Tibial nerve (tissue), 4 donors: ENCODE measurements at regions not wholly inside any gene's neighbourhood (a gene's known extent, or its start where the extent isn't known, plus 50 kb on each side); places are given as distances from the start of the nearest gene placed in this dataset.

Experiments used
- EP300 ChIP-seq, 2 donors: sonication (generic); formaldehyde crosslinking; IDR thresholded peaks; one replicate each; pipeline ENCODE4 v1.6.1; 2017; ENCODE audit warnings: antibody characterized with exemption in 2 of 2, mild to moderate bottlenecking in 1 of 2
- POLR2A ChIP-seq, 2 donors: fragments of 450-650 bp; IDR thresholded peaks; one replicate each; pipeline ENCODE4 v1.6.1; 2017; ENCODE audit warnings: antibody characterized with exemption in 2 of 2, mild to moderate bottlenecking in 2 of 2, moderate library complexity in 2 of 2
- TF ChIP-seq, protein P1 (sequence below), 5 experiments: fragments of 200-600 bp in 3 of 5; fragments of 450-650 bp in 2 of 5; sonication (generic) in 3 of 5; IDR thresholded peaks; one replicate each; pipeline ENCODE4 v1.5.1; 2016 to 2019; ENCODE audit warnings: antibody characterized with exemption in 5 of 5, mild to moderate bottlenecking in 3 of 5, moderate library complexity in 2 of 5

DNA sequence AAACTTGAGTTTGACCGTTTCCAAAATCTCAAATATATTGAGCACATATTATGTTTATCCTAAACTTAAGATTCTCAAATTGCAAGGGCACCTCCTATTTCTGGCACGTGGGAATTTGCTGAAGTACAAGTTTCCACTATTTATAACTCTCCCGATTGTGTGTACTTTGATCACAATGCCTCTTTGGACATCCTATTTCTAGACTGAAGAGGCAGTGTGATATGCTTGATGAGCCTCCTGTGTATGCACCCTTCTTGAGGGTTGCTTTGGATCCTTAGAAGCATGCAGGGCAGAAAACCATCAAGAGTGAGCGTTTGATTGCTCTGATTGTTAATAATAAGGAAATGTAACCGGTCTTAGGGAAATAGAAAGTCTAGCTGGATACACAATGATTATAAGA lies 218.9 kb upstream of the RBM19 start:
- TF ChIP-seq, protein P1, sequence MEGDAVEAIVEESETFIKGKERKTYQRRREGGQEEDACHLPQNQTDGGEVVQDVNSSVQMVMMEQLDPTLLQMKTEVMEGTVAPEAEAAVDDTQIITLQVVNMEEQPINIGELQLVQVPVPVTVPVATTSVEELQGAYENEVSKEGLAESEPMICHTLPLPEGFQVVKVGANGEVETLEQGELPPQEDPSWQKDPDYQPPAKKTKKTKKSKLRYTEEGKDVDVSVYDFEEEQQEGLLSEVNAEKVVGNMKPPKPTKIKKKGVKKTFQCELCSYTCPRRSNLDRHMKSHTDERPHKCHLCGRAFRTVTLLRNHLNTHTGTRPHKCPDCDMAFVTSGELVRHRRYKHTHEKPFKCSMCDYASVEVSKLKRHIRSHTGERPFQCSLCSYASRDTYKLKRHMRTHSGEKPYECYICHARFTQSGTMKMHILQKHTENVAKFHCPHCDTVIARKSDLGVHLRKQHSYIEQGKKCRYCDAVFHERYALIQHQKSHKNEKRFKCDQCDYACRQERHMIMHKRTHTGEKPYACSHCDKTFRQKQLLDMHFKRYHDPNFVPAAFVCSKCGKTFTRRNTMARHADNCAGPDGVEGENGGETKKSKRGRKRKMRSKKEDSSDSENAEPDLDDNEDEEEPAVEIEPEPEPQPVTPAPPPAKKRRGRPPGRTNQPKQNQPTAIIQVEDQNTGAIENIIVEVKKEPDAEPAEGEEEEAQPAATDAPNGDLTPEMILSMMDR (IDR thresholded peaks at IDR 0.05), result no peak
- TF ChIP-seq POLR2A (IDR thresholded peaks at IDR 0.05), result no peak
- TF ChIP-seq EP300 (IDR thresholded peaks at IDR 0.05), result no peak
